ENCODE measurements at regions not wholly inside any gene's neighbourhood (a gene's known extent, or its start where the extent isn't known, plus 50 kb on each side); places are given as distances from the start of the nearest gene placed in this dataset.

GRCh38 chr2:190791976-190792575, 88.5 kb upstream of the GLS start:
- TF ChIP-seq RXRA (IDR thresholded peaks at IDR 0.05; ENCODE audit: insufficient read depth, low read depth, low read length) (no peak), POLR2AphosphoS5 (IDR thresholded peaks at IDR 0.05; ENCODE audit: low read depth, low read length) (no peak), CTCF (IDR thresholded peaks at IDR 0.05; ENCODE audit: control extremely low read depth in 1 of 3, insufficient read depth in 1 of 3, low read depth in 1 of 3, low read length in 3 of 3) (no peak), MAFK (IDR thresholded peaks at IDR 0.05; ENCODE audit: low read depth, low read length) (no peak), EZH2 (IDR thresholded peaks at IDR 0.05; ENCODE audit: low read depth, low read length, severe bottlenecking) (no peak)
